HepG2 (cell line): ENCODE measurements at regions not wholly inside any gene's neighbourhood (a gene's known extent, or its start where the extent isn't known, plus 50 kb on each side); places are given as distances from the start of the nearest gene placed in this dataset.
A peak's percentile ranks its signal among the peaks of the same experiment; 100 is the strongest.

Source experiments
- ARHGAP35 ChIP-seq: sonication (generic); formaldehyde crosslinking; IDR thresholded peaks from 2 replicates; pipeline ENCODE4 v1.9.0; 2022; ENCODE audit warnings: mild to moderate bottlenecking, inconsistent platforms, moderate library complexity, missing genetic modification reagents, borderline replicate concordance
- BATF2 ChIP-seq: sonication (generic); formaldehyde crosslinking; IDR thresholded peaks from 2 replicates; pipeline ENCODE4 v1.8.0; 2022; ENCODE audit warnings: mild to moderate bottlenecking, missing genetic modification reagents, moderate library complexity
- BCLAF1 ChIP-seq: fragments of 450-650 bp; IDR thresholded peaks from 2 replicates; pipeline ENCODE4 v1.6.1; 2017; ENCODE audit warnings: mild to moderate bottlenecking
- CBFB ChIP-seq: sonication (generic); formaldehyde crosslinking; IDR thresholded peaks from 2 replicates; pipeline ENCODE4 v1.4.0; 2020; ENCODE audit warnings: missing genetic modification reagents
- ISL2 ChIP-seq: sonication (generic); formaldehyde crosslinking; IDR thresholded peaks from 2 replicates; pipeline ENCODE4 v1.5.0; 2020; ENCODE audit warnings: missing genetic modification reagents
- KLF11 ChIP-seq: IDR thresholded peaks from 2 replicates; pipeline ENCODE4 v1.6.1; 2016; ENCODE audit warnings: missing compliant biosample characterization
- KLF16 ChIP-seq, 2 experiments: sonication (generic) in 1 of 2; formaldehyde crosslinking in 1 of 2; IDR thresholded peaks; 2 replicates each; pipeline versions ENCODE4 v1.6.1 to v1.8.0; 2016 to 2023; ENCODE audit warnings: missing genetic modification reagents in 2 of 2, missing compliant biosample characterization in 1 of 2
- LCORL ChIP-seq, 2 experiments: fragments of 450-650 bp in 1 of 2; sonication (generic) in 1 of 2; formaldehyde crosslinking in 1 of 2; IDR thresholded peaks; 2 replicates each; pipeline versions ENCODE4 v1.5.0 to v1.6.1; 2017 to 2020; ENCODE audit warnings: antibody characterized with exemption in 1 of 2, missing genetic modification reagents in 1 of 2
- MAF1 ChIP-seq: sonication (generic); formaldehyde crosslinking; IDR thresholded peaks from 2 replicates; pipeline ENCODE4 v1.5.0; 2020; ENCODE audit warnings: missing genetic modification reagents, borderline replicate concordance
- MEIS2 ChIP-seq: sonication (generic); formaldehyde crosslinking; IDR thresholded peaks from 2 replicates; pipeline ENCODE4 v1.9.0; 2021; ENCODE audit warnings: mild to moderate bottlenecking, missing genetic modification reagents
- MIER3 ChIP-seq: IDR thresholded peaks from 2 replicates; pipeline ENCODE4 v1.6.1; 2016; ENCODE audit warnings: missing compliant biosample characterization, borderline replicate concordance
- PHF21A ChIP-seq: sonication (generic); formaldehyde crosslinking; IDR thresholded peaks from 2 replicates; pipeline ENCODE4 v1.5.0; 2020; ENCODE audit warnings: mild to moderate bottlenecking, missing genetic modification reagents
- RFX3 ChIP-seq: IDR thresholded peaks from 2 replicates; pipeline ENCODE4 v1.6.1; 2016; ENCODE audit warnings: missing biosample characterization, missing genetic modification reagents
- RORA ChIP-seq: sonication (generic); formaldehyde crosslinking; IDR thresholded peaks from 2 replicates; pipeline ENCODE4 v1.5.0; 2020; ENCODE audit warnings: mild to moderate bottlenecking, missing genetic modification reagents, moderate library complexity
- SMAD9 ChIP-seq: sonication (generic); formaldehyde crosslinking; IDR thresholded peaks from 2 replicates; pipeline ENCODE4 v1.5.1; 2020; ENCODE audit warnings: mild to moderate bottlenecking, missing genetic modification reagents
- SOX6 ChIP-seq, 2 experiments: fragments of 450-650 bp in 1 of 2; sonication (generic) in 1 of 2; formaldehyde crosslinking in 1 of 2; IDR thresholded peaks; 2 replicates each; pipeline versions ENCODE4 v1.4.0 to v1.6.1; 2017 to 2020; ENCODE audit warnings: antibody characterized with exemption in 1 of 2, mild to moderate bottlenecking in 1 of 2, missing genetic modification reagents in 1 of 2
- TFDP2 ChIP-seq: sonication (generic); formaldehyde crosslinking; IDR thresholded peaks from 2 replicates; pipeline ENCODE4 v1.4.0; 2020; ENCODE audit warnings: missing genetic modification reagents
- TP53 ChIP-seq: sonication (generic); formaldehyde crosslinking; conservative IDR thresholded peaks from 2 replicates; pipeline ENCODE4 v1.4.0; 2020; ENCODE audit warnings: missing genetic modification reagents
- ZBTB34 ChIP-seq: sonication (generic); formaldehyde crosslinking; IDR thresholded peaks from 2 replicates; pipeline ENCODE4 v1.8.0; 2022; ENCODE audit warnings: mild to moderate bottlenecking, missing genetic modification reagents
- ZBTB7B ChIP-seq: sonication (generic); formaldehyde crosslinking; IDR thresholded peaks from 2 replicates; pipeline ENCODE4 v1.4.0; 2020; ENCODE audit warnings: missing genetic modification reagents
- ZMYM4 ChIP-seq: sonication (generic); formaldehyde crosslinking; IDR thresholded peaks from 2 replicates; pipeline ENCODE4 v1.8.1; 2023; ENCODE audit warnings: mild to moderate bottlenecking, missing genetic modification reagents
- ZNF17 ChIP-seq: sonication (generic); formaldehyde crosslinking; IDR thresholded peaks from 2 replicates; pipeline ENCODE4 v1.5.0; 2020; ENCODE audit warnings: mild to moderate bottlenecking, missing genetic modification reagents
- ZNF354B ChIP-seq: sonication (generic); formaldehyde crosslinking; IDR thresholded peaks from 2 replicates; pipeline ENCODE4 v1.8.0; 2022; ENCODE audit warnings: mild to moderate bottlenecking, missing genetic modification reagents

GRCh38 chr13:30831515-30831914 is 74.6 kb upstream of the MEDAG start (continued):
- TF ChIP-seq ZNF354B (no peak), ZBTB34 (CRISPR knock-in tag) (no peak), ZNF17 (CRISPR knock-in tag) (no peak), ARHGAP35 (no peak), TFDP2 (no peak), RFX3 (no peak), ISL2 (CRISPR knock-in tag) (no peak; the same call in 1 of the 2 replicates), LCORL (IDR thresholded peaks at IDR 0.05) (no peak), LCORL (CRISPR knock-in tag; IDR thresholded peaks at IDR 0.05) (peak; percentile 53; the same call in 1 of the 2 replicates), MAF1 (CRISPR knock-in tag) (no peak), SMAD9 (CRISPR knock-in tag) (no peak), TP53 (CRISPR knock-in tag) (no peak), MIER3 (CRISPR knock-in tag) (no peak), ZBTB7B (CRISPR knock-in tag) (no peak), ZMYM4 (CRISPR knock-in tag) (no peak), BCLAF1 (no peak), MEIS2 (CRISPR knock-in tag) (peak; percentile 18; the same call in 1 of the 2 replicates), PHF21A (CRISPR knock-in tag) (0 out of 2 replicates have a peak, but pooled peaks have one; percentile 25), KLF11 (CRISPR knock-in tag) (no peak), SOX6 (IDR thresholded peaks at IDR 0.05) (no peak), SOX6 (CRISPR knock-in tag; IDR thresholded peaks at IDR 0.05) (peak; percentile 64), CBFB (CRISPR knock-in tag) (no peak), KLF16 (CRISPR knock-in tag; IDR thresholded peaks at IDR 0.05) (0 out of 4 replicates have a peak, but pooled peaks of 1 of the 2 experiments have one; percentile 23), BATF2 (no peak), RORA (CRISPR knock-in tag) (no peak)
